AG04449 (cell line): ENCODE measurements at regions not wholly inside any gene's neighbourhood (a gene's known extent, or its start where the extent isn't known, plus 50 kb on each side); places are given as distances from the start of the nearest gene placed in this dataset.

Experiments
- CTCF ChIA-PET: fragments of 350-600 bp; formaldehyde crosslinking; extraction: SDS; loops from one replicate; lab custom pipeline; 2021; ENCODE audit warnings: antibody characterized with exemption; lab: Yijun Ruan, JAX
- POLR2A ChIA-PET: fragments of 400-600, 350-600 bp; formaldehyde crosslinking; extraction: SDS; loops from one replicate; lab custom pipeline; 2020; ENCODE audit warnings: antibody characterized with exemption, inconsistent platforms; lab: Yijun Ruan, JAX
- DNase-seq: peaks from one replicate; pipeline ENCODE4 v3.0.0-alpha.2; 2010; ENCODE audit warnings: low read depth, low spot score
- H3K4me3 ChIP-seq: 2 replicates; pipeline ENCODE4 v1.5.1; 2011; ENCODE audit warnings: low read depth, mild to moderate bottlenecking, control low read depth, low read length
- TF ChIP-seq, protein P1 (sequence below): IDR thresholded peaks from one replicate; pipeline ENCODE4 v1.5.1; 2011; ENCODE audit warnings: mild to moderate bottlenecking, moderate library complexity, low read length, control low read depth, inconsistent platforms; ENCODE audit not compliant: insufficient read depth; ENCODE audit errors: missing control alignments

DNA sequence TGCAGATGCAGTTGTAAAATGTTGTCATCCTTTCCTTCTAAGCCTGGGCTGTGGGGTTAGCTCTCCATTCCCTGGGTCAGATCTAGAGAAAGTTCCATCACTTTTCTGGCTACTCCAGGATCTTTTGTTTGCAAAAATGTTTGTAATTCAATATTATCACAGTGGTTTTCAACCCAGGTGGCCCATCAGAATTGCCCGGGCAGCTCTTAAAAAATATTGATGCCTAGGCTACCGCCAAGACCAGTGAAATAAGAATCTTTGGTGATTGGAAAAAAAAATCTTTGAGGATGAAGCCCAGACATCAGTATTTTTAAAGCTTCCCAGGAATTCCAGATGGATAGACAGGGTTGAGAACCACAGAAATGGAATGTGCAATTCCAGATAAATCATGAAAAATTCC lies 232.5 kb upstream of the SPRED2 start:
- TF ChIP-seq, protein P1, sequence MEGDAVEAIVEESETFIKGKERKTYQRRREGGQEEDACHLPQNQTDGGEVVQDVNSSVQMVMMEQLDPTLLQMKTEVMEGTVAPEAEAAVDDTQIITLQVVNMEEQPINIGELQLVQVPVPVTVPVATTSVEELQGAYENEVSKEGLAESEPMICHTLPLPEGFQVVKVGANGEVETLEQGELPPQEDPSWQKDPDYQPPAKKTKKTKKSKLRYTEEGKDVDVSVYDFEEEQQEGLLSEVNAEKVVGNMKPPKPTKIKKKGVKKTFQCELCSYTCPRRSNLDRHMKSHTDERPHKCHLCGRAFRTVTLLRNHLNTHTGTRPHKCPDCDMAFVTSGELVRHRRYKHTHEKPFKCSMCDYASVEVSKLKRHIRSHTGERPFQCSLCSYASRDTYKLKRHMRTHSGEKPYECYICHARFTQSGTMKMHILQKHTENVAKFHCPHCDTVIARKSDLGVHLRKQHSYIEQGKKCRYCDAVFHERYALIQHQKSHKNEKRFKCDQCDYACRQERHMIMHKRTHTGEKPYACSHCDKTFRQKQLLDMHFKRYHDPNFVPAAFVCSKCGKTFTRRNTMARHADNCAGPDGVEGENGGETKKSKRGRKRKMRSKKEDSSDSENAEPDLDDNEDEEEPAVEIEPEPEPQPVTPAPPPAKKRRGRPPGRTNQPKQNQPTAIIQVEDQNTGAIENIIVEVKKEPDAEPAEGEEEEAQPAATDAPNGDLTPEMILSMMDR = no peak
- ChIA-PET POLR2A (no interaction called here), CTCF (interaction anchor here (1.4 to 2.1 kb wide), 2 partner anchors 12 to 25 kb away, joined by 5 to 6 read pairs; no protein-coding TSS in a partner anchor)

DNA sequence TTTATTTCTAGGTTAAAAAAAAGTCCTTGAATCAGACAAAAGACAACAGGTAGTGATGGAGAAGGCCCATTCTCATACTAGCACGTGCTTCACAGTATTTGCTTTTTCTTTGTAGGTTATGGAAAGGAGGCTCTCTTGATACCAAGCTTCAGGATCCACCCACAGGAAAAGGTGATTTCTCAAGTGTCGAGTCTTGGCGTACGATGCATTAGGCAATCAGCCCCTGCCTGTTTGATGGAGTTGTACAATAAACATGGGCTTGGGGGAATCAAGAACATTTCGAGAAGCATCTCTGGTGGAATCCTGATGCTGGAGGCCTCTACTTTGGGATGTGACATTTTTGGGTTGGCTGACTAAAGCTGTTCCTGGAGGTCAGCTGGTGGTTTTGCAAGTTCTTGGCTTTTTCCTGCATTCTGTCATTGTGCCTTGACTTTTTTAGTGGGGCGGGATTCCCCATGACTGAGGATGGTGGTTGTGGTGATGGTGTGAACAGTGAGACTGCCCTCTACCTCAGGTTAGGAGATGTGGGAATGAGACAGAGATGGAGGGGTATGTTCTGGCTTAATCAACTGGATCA lies 231.5 kb upstream of the SPRED2 start:
- TF ChIP-seq, protein P1 = no peak
- H3K4me3 ChIP-seq = no peak overlapping the region
- POLR2A ChIA-PET = no interaction called here
- CTCF ChIA-PET = interaction anchor here (1.4 to 2.1 kb wide), 2 partner anchors 13 to 24 kb away, joined by 5 to 6 read pairs; no protein-coding TSS in a partner anchor
- DNase-seq = no peak

More for the DNA sequence above, 232.5 kb upstream of the SPRED2 start:
- no peak for DNase-seq
- H3K4me3 ChIP-seq = no peak overlapping the region

DNA sequence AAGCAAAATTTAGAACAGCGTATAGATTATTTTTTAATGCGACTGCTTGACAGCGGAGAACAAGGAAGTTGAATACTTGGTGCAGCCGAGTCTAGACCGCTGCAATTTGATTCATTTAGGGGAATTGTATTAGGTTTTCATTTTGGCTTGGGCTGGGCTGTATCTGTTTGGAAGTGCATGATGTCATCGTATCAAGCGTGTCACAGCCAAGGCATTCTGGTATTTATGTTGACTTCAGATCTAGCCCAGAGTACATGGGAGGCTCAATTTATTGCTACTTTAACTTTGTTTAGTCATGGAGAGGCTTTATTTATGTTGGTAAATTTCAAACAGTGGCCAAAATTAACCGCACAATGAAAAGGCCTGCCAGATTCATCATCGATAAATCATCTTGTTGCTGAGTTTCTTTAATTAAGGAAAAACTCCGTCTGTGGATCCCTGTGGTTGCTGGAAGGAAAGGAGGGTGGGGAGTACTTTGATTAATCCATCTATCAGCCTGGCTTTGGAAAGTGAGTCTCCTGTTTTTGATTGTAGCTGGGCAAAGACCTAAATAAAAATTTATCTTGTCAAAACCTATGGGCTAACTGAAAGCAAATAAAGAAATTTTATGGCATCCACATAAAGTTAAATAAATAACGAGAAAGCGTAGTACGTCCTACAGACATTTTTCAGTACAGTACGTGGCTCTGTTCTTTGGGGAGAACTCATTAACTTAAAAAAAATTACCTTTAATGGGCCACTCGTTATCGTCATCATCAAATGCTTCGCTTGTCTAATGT lies 230.4 kb upstream of the SPRED2 start:
- peak; percentile 77 for DNase-seq
- POLR2A ChIA-PET = no interaction called here
- TF ChIP-seq, protein P1 = no peak
- CTCF ChIA-PET = no interaction called here
- no peak overlapping the region for H3K4me3 ChIP-seq

DNA sequence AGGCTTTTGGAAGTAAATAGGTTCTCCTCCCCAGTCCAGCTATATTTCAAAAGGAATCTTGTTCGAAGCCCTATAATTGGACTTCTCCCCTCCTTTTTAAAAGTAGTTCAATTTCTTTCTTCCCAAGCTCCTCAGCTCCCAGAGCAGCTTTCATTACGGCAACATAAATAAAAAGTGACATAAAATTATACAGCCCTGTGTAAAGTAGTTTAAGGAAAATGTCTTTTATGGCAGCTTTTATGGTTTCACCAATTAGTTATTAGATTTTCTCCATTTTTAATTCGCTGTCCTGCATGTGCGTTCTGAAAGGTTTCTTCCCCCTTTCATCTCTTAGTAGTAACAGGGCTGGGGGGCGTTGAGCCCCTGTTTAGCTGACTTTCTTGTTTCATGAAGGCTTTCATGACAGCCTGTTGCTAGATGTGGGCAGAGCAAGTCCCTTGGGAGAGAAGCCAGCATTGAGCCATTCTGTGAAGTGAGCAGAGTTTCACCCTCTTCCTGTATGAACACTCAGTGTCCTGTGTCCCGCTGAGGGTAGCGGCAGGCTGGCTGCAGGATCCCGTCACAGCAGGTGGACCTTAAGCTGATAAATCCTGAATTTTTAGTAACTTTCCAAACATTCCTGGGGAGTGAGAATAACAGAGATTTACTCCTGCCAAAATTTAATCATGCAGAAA lies 229.7 kb upstream of the SPRED2 start:
- TF ChIP-seq, protein P1 = no peak
- ChIA-PET POLR2A (no interaction called here), CTCF (interaction anchor here (1.7 to 1.9 kb wide), 2 partner anchors 22 to 49 kb away, joined by 6 read pairs; no protein-coding TSS in a partner anchor)
- 0 out of 2 replicates have a peak overlapping the region, but pooled peaks have one; percentile 1 for H3K4me3 ChIP-seq
- no peak for DNase-seq

DNA sequence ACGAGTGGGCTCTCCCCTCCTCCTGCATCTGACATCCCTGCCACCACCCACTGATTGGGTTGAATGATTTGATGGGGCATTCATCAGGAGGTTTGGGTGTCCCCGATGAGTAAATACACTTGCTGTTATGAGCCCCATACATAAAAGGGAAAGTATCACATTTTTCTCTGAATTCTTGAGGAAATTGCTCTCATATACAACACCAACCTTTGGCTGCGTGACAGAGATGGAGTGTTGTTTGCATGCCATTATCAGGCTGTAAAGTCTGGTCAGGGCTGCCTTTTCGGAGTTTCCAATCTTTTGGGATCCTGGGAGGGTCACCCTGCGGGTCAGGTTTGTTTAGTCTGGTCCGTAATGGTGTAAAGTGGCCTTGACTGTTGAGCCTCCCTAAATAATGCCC lies 227.9 kb upstream of the SPRED2 start:
- no peak overlapping the region for H3K4me3 ChIP-seq
- POLR2A ChIA-PET = no interaction called here
- no peak for DNase-seq
- TF ChIP-seq, protein P1 = no peak
- CTCF ChIA-PET = interaction anchor here (1.9 kb wide), 1 partner anchor 20 kb away, joined by 6 read pairs; no protein-coding TSS in a partner anchor
